PC-3 (cell line): ENCODE measurements at regions not wholly inside any gene's neighbourhood (a gene's known extent, or its start where the extent isn't known, plus 50 kb on each side); places are given as distances from the start of the nearest gene placed in this dataset.

Experiments
- CTCF ChIP-seq: fragments of 300-600 bp; sonication (generic); conservative IDR thresholded peaks from 2 replicates; pipeline ENCODE4 v1.5.1; 2017; ENCODE audit warnings: antibody characterized with exemption, low read depth, mild to moderate bottlenecking, low read length
- EZH2 ChIP-seq: fragments of 300-600 bp; sonication (generic); IDR thresholded peaks from one replicate; pipeline ENCODE4 v1.6.1; 2017; ENCODE audit warnings: antibody characterized with exemption, mild to moderate bottlenecking, low read length; ENCODE audit not compliant: unreplicated experiment
- EZH2phosphoT487 ChIP-seq: fragments of 300-600 bp; sonication (generic); IDR thresholded peaks from 2 replicates; pipeline ENCODE4 v1.6.1; 2018; ENCODE audit warnings: mild to moderate bottlenecking, antibody characterized with exemption, low read length, borderline replicate concordance

- TF ChIP-seq EZH2phosphoT487 (no peak), CTCF (no peak), EZH2 (no peak)
These were observed 62.2 kb downstream of the SPRY2 start for GRCh38 chr13:80278706-80279105.
